Ascending aorta (tissue), 2 donors: ENCODE measurements at regions not wholly inside any gene's neighbourhood (a gene's known extent, or its start where the extent isn't known, plus 50 kb on each side); places are given as distances from the start of the nearest gene placed in this dataset.

Experiments used
- DNase-seq, 2 donors: peaks; one replicate each; pipeline ENCODE4 v3.0.0-alpha.2; 2019; ENCODE audit warnings: low spot score in 2 of 2
- H3K27ac ChIP-seq, 2 donors: fragments of 200-600 bp; sonication (generic); one replicate each; pipeline ENCODE4 v1.5.1; 2016 to 2017; ENCODE audit warnings: mild to moderate bottlenecking in 1 of 2
- H3K27me3 ChIP-seq: fragments of 200-600 bp; sonication (generic); one replicate; pipeline ENCODE4 v1.5.1; 2017
- H3K36me3 ChIP-seq, 2 donors: fragments of 200-600 bp; sonication (generic); one replicate each; pipeline ENCODE4 v1.5.1; 2016
- H3K4me1 ChIP-seq, 2 donors: fragments of 200-600 bp; sonication (generic); one replicate each; pipeline ENCODE4 v1.5.1; 2016 to 2017; ENCODE audit warnings: mild to moderate bottlenecking in 1 of 2
- H3K4me3 ChIP-seq, 2 donors: fragments of 200-600 bp; sonication (generic); one replicate each; pipeline ENCODE4 v1.5.1; 2016 to 2017; ENCODE audit warnings: mild to moderate bottlenecking in 1 of 2
- H3K9me3 ChIP-seq, 2 donors: fragments of 200-600 bp; sonication (generic); one replicate each; pipeline ENCODE4 v1.5.1; 2016
- CTCF ChIP-seq, 3 experiments: fragments of 200-600 bp in 2 of 3; fragments of 450-650 bp in 1 of 3; sonication (generic) in 2 of 3; IDR thresholded peaks; one replicate each; pipeline ENCODE4 v1.5.1; 2016 to 2019; ENCODE audit warnings: antibody characterized with exemption in 3 of 3, mild to moderate bottlenecking in 1 of 3, moderate library complexity in 1 of 3
- intact Hi-C: fragments of 100-400 bp; cut with DNase I; formaldehyde crosslinking; loops from one replicate; pipeline ENCODE4 v1.15.1; 2023

- no peak overlapping the region for H3K27ac ChIP-seq
- no peaks in the 10 kb centered on the region for H3K27me3 ChIP-seq
- no peak overlapping the region for H3K4me3 ChIP-seq
- no peaks in the 10 kb centered on the region for H3K4me1 ChIP-seq
- H3K36me3 ChIP-seq = no peaks in the 10 kb centered on the region
- TF ChIP-seq CTCF (IDR thresholded peaks at IDR 0.05) = no peak
- intact Hi-C loops = no loop called here
- no peak for DNase-seq
- no peaks in the 10 kb centered on the region for H3K9me3 ChIP-seq
Observed at GRCh38 chr5:31062902-31063580, 130.4 kb upstream of the CDH6 start.

GRCh38 chr5:31059889-31060288 is 133.6 kb upstream of the CDH6 start:
- H3K27me3 ChIP-seq = no peaks in the 10 kb centered on the region
- H3K9me3 ChIP-seq = no peaks in the 10 kb centered on the region
- no peaks in the 10 kb centered on the region for H3K36me3 ChIP-seq
- no peak for TF ChIP-seq CTCF (IDR thresholded peaks at IDR 0.05)
- no peak overlapping the region for H3K4me3 ChIP-seq
- DNase-seq = no peak
- no peak overlapping the region for H3K27ac ChIP-seq
- no peaks in the 10 kb centered on the region for H3K4me1 ChIP-seq
- intact Hi-C loops = no loop called here

- no peak for TF ChIP-seq CTCF (IDR thresholded peaks at IDR 0.05)
- Histone ChIP-seq H3K9me3 (no peaks in the 10 kb centered on the region), H3K27ac (no peak overlapping the region), H3K4me3 (no peak overlapping the region), H3K4me1 (no peaks in the 10 kb centered on the region), H3K27me3 (no peaks in the 10 kb centered on the region), H3K36me3 (no peaks in the 10 kb centered on the region)
- DNase-seq = no peak
- intact Hi-C loops = no loop called here
Observed at GRCh38 chr5:31054453-31054852, 139.0 kb upstream of the CDH6 start.

- intact Hi-C loops = no loop called here
- H3K36me3 ChIP-seq = no peaks in the 10 kb centered on the region
- no peak for DNase-seq
- no peak for TF ChIP-seq CTCF (IDR thresholded peaks at IDR 0.05)
- no peak overlapping the region for H3K4me3 ChIP-seq
- H3K4me1 ChIP-seq = no peaks in the 10 kb centered on the region
- no peak overlapping the region for H3K27ac ChIP-seq
- H3K27me3 ChIP-seq = no peaks in the 10 kb centered on the region
- H3K9me3 ChIP-seq = no peaks in the 10 kb centered on the region
Observed at GRCh38 chr5:31052937-31053658, 140.4 kb upstream of the CDH6 start.

- Histone ChIP-seq H3K9me3 (no peaks in the 10 kb centered on the region), H3K27ac (no peak overlapping the region), H3K4me1 (no peaks in the 10 kb centered on the region), H3K4me3 (no peak overlapping the region), H3K27me3 (no peaks in the 10 kb centered on the region), H3K36me3 (no peaks in the 10 kb centered on the region)
- no peak for DNase-seq
- TF ChIP-seq CTCF (IDR thresholded peaks at IDR 0.05) = no peak
- intact Hi-C loops = no loop called here
Observed at GRCh38 chr5:31051316-31051715, 142.2 kb upstream of the CDH6 start.
